ENCODE measurements at regions not wholly inside any gene's neighbourhood (a gene's known extent, or its start where the extent isn't known, plus 50 kb on each side); places are given as distances from the start of the nearest gene placed in this dataset.

- ChIA-PET CTCF (ENCODE audit: low intra/inter-chr PET ratio) (no interaction called here), POLR2A (interaction anchor here (0.5 to 0.6 kb wide), 2 partner anchors 14 to 27 kb away, joined by 4 read pairs; no protein-coding TSS in a partner anchor)
- Histone ChIP-seq H3K4me1 (replicated peaks in 1 of 2; ENCODE audit: control insufficient read depth in 2 of 2, insufficient read depth in 2 of 2, low read length in 2 of 2) (peaks cover 0 to 2% of the 10 kb centered on the region in 2 experiments; a peak in 2 of 5 replicates), H3K27ac (ENCODE audit: extremely low read depth, low read depth, low read length) (no peak overlapping the region), H3K4me3 (no peak overlapping the region), H3K36me3 (ENCODE audit: control insufficient read depth, insufficient read depth, low read length) (no peaks in the 10 kb centered on the region), H4K20me1 (replicated peaks; ENCODE audit: control insufficient read depth, insufficient read depth, low read length) (no peaks in the 10 kb centered on the region; the same call in 1 of the 2 replicates), H2AFZ (ENCODE audit: low read depth, low read length) (no peak overlapping the region), H3K9me1 (ENCODE audit: control insufficient read depth, insufficient read depth, low read length) (no peaks in the 10 kb centered on the region), H3K79me2 (ENCODE audit: control insufficient read depth, insufficient read depth, low read length) (no peaks in the 10 kb centered on the region), H3K9ac (ENCODE audit: insufficient read depth in 1 of 2, low read depth in 2 of 2, low read length in 2 of 2) (no peak overlapping the region), H3K27me3 (ENCODE audit: control insufficient read depth in 2 of 2, insufficient read depth in 2 of 2, low read length in 2 of 2) (peaks cover 4 to 26% of the 10 kb centered on the region in 2 experiments; a peak in 3 of 5 replicates), H3K4me2 (ENCODE audit: insufficient read depth, low read length) (no peak overlapping the region), H3K9me3 (replicated peaks; ENCODE audit: control insufficient read depth, insufficient read depth, low read depth, low read length) (no peaks in the 10 kb centered on the region)
- BruUV-seq (replicated peaks) = no TSS peak
- 0% methylated on average over 4 of the region's 4 CpGs for whole genome bisulfite sequencing (ENCODE audit: insufficient coverage, low coverage, missing lambda C conversion rate)
- DNase-seq (ENCODE audit: extremely low read depth in 1 of 4, low spot score in 3 of 4) (no peak), ATAC-seq (no peak), FAIRE-seq (no peak)
- intact Hi-C loops (cut with micrococcal nuclease) = no loop called here
- TF ChIP-seq CHD1 (IDR thresholded peaks at IDR 0.05; ENCODE audit: low read length) (no peak), E2F6 (IDR thresholded peaks at IDR 0.05; ENCODE audit: borderline replicate concordance in 1 of 2, extremely low read depth in 1 of 2, insufficient read depth in 1 of 2, insufficient read length in 1 of 2, low read depth in 1 of 2, low read length in 1 of 2, poor library complexity in 1 of 2, severe bottlenecking in 1 of 2) (peak in 1 of 2 experiments; percentile 34)
- in situ Hi-C loops (cut with MboI) = no loop called here
Measured at GRCh38 chr2:8352296-8352695, 329.6 kb upstream of the ID2 start.

- DNase-seq (ENCODE audit: extremely low read depth in 1 of 4, low spot score in 3 of 4) (no peak), ATAC-seq (no peak), FAIRE-seq (no peak)
- ChIA-PET CTCF (ENCODE audit: low intra/inter-chr PET ratio) (no interaction called here), POLR2A (interaction anchor here (0.5 kb wide), 1 partner anchor 27 kb away, joined by 4 read pairs; no protein-coding TSS in a partner anchor)
- Histone ChIP-seq H3K9ac (ENCODE audit: insufficient read depth in 1 of 2, low read depth in 2 of 2, low read length in 2 of 2) (no peak overlapping the region), H3K9me3 (replicated peaks; ENCODE audit: control insufficient read depth, insufficient read depth, low read depth, low read length) (no peaks in the 10 kb centered on the region), H2AFZ (ENCODE audit: low read depth, low read length) (no peak overlapping the region), H4K20me1 (replicated peaks; ENCODE audit: control insufficient read depth, insufficient read depth, low read length) (no peaks in the 10 kb centered on the region; the same call in 1 of the 2 replicates), H3K9me1 (ENCODE audit: control insufficient read depth, insufficient read depth, low read length) (no peaks in the 10 kb centered on the region), H3K4me3 (no peak overlapping the region), H3K36me3 (ENCODE audit: control insufficient read depth, insufficient read depth, low read length) (no peaks in the 10 kb centered on the region), H3K79me2 (ENCODE audit: control insufficient read depth, insufficient read depth, low read length) (no peaks in the 10 kb centered on the region), H3K27me3 (ENCODE audit: control insufficient read depth in 2 of 2, insufficient read depth in 2 of 2, low read length in 2 of 2) (peaks cover 9 to 32% of the 10 kb centered on the region in 2 experiments; a peak in 3 of 5 replicates), H3K27ac (ENCODE audit: extremely low read depth, low read depth, low read length) (no peak overlapping the region), H3K4me2 (ENCODE audit: insufficient read depth, low read length) (no peak overlapping the region), H3K4me1 (replicated peaks in 1 of 2; ENCODE audit: control insufficient read depth in 2 of 2, insufficient read depth in 2 of 2, low read length in 2 of 2) (no peaks in the 10 kb centered on the region)
- no TSS peak for BruUV-seq (replicated peaks)
- WGBS (ENCODE audit: insufficient coverage, low coverage, missing lambda C conversion rate) = 0% methylated on average over 1 of the region's 1 CpG
- in situ Hi-C loops (cut with MboI) = no loop called here
- intact Hi-C loops (cut with micrococcal nuclease) = no loop called here
- TF ChIP-seq ETS1 (conservative IDR thresholded peaks at IDR 0.05; ENCODE audit: control insufficient read depth, low read depth, low read length) (no peak), KLF6 (CRISPR knock-in tag; IDR thresholded peaks at IDR 0.05; ENCODE audit: borderline replicate concordance) (no peak), SMC3 (conservative IDR thresholded peaks at IDR 0.05; ENCODE audit: insufficient read depth, low read depth, low read length) (no peak), ARHGAP35 (IDR thresholded peaks at IDR 0.05; ENCODE audit: partially characterized antibody) (no peak), ZBED1 (IDR thresholded peaks at IDR 0.05) (no peak), ARID4B (CRISPR knock-in tag; IDR thresholded peaks at IDR 0.05) (no peak), RFX7 (CRISPR knock-in tag; IDR thresholded peaks at IDR 0.05) (no peak)
Measured at GRCh38 chr2:8352989-8353388, 328.9 kb upstream of the ID2 start.

All from K562 (cell line).